ENCODE measurements at regions not wholly inside any gene's neighbourhood (a gene's known extent, or its start where the extent isn't known, plus 50 kb on each side); places are given as distances from the start of the nearest gene placed in this dataset.
A peak's percentile ranks its signal among the peaks of the same experiment; 100 is the strongest.

DNA sequence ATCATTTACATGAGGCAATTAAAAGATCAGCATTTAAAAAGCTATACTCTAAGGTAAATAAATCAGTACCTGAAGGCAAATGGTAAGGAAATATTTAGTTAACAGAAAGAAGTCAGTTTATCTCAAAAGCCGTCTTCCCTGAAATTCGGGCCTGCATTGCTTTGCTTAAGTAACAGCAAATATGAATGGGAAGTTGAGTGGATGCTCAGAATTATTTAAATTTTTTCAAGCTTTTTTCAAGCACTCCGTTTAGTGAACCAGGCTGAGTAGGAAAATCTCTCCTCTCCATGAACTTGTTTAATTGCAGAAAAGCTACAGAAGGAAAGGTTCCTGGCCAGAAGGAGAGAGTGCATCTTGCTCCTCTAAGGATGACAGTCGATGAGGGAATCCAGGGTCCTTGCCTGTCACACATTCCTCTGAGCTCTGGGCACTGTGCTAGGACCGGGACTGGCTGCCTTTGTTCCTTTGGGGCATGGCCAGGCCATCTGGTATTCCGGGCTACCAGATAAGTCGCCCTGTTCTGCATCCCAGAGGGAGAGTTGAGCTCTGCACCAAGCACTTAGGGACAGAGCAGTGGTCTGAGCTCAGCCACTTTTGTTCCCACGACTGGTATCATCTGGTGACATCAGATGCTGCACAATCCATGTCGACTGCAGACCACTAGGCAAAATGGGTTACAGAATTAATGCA lies 77.6 kb downstream of the RIN2 start:
- Histone ChIP-seq H2BK120ac (ENCODE audit: low read depth, low read length) (no peak overlapping the region), H2BK15ac (ENCODE audit: low read length) (no peak overlapping the region), H3K18ac (ENCODE audit: low read length) (no peak overlapping the region), H3K79me1 (ENCODE audit: low read depth, low read length) (no peaks in the 10 kb centered on the region), H3K23ac (ENCODE audit: low read depth, low read length, poor library complexity) (peak overlapping the region; percentile 81), H2AFZ (ENCODE audit: low read length) (no peak overlapping the region), H3K4me1 (ENCODE audit: control insufficient read depth in 2 of 2, insufficient read depth in 1 of 2, low read depth in 1 of 2, low read length in 2 of 2) (peaks cover 2 to 5% of the 10 kb centered on the region in 2 donors), H2BK5ac (ENCODE audit: low read length) (no peak overlapping the region), H4K91ac (ENCODE audit: low read depth, low read length, poor library complexity) (no peak overlapping the region), H3K4me3 (ENCODE audit: low read length in 2 of 2) (no peak overlapping the region), H3K9me3 (replicated peaks in 1 of 2; ENCODE audit: control insufficient read depth in 2 of 2, insufficient read depth in 1 of 2, low read depth in 1 of 2, low read length in 2 of 2) (no peaks in the 10 kb centered on the region), H3K36me3 (replicated peaks in 1 of 2; ENCODE audit: control insufficient read depth in 2 of 2, insufficient read depth in 2 of 2, low read length in 2 of 2) (no peaks in the 10 kb centered on the region), H4K8ac (ENCODE audit: low read depth, low read length) (no peak overlapping the region), H2BK12ac (ENCODE audit: low read length) (no peak overlapping the region), H2AK5ac (ENCODE audit: low read depth, low read length) (no peak overlapping the region), H3K4ac (ENCODE audit: low read length) (no peak overlapping the region), H3K9ac (ENCODE audit: low read depth, low read length, poor library complexity) (no peak overlapping the region), H3K4me2 (ENCODE audit: insufficient read depth, low read length, poor library complexity, severe bottlenecking) (no peak overlapping the region), H3K27me3 (ENCODE audit: control insufficient read depth in 3 of 3, insufficient read depth in 3 of 3, low read depth in 1 of 3, low read length in 3 of 3) (no peaks in the 10 kb centered on the region), H3K27ac (replicated peaks; ENCODE audit: low read length) (no peak overlapping the region), H3K14ac (ENCODE audit: low read length) (no peak overlapping the region)
- no CpG with 5 or more reads among the region's 9 CpGs for WGBS, 2 donors (ENCODE audit: extremely low coverage in 2 of 2, insufficient read length in 2 of 2, insufficient replicate concordance in 1 of 2)
- no peak for DNase-seq (ENCODE audit: low spot score)

- Histone ChIP-seq H3K36me3 (replicated peaks in 1 of 2; ENCODE audit: control insufficient read depth in 2 of 2, insufficient read depth in 2 of 2, low read length in 2 of 2) (no peaks in the 10 kb centered on the region), H2AK5ac (ENCODE audit: low read depth, low read length) (no peak overlapping the region), H3K9ac (ENCODE audit: low read depth, low read length, poor library complexity) (no peak overlapping the region), H2BK5ac (ENCODE audit: low read length) (peak overlapping the region; percentile 32), H3K18ac (ENCODE audit: low read length) (peak overlapping the region; percentile 57), H3K4me3 (ENCODE audit: low read length in 2 of 2) (no peak overlapping the region), H3K14ac (ENCODE audit: low read length) (peak overlapping the region; percentile 21), H3K79me1 (ENCODE audit: low read depth, low read length) (no peaks in the 10 kb centered on the region), H3K27me3 (ENCODE audit: control insufficient read depth in 3 of 3, insufficient read depth in 3 of 3, low read depth in 1 of 3, low read length in 3 of 3) (no peaks in the 10 kb centered on the region), H2BK12ac (ENCODE audit: low read length) (no peak overlapping the region), H3K4me2 (ENCODE audit: insufficient read depth, low read length, poor library complexity, severe bottlenecking) (no peak overlapping the region), H2AFZ (ENCODE audit: low read length) (no peak overlapping the region), H2BK15ac (ENCODE audit: low read length) (no peak overlapping the region), H4K8ac (ENCODE audit: low read depth, low read length) (no peak overlapping the region), H4K91ac (ENCODE audit: low read depth, low read length, poor library complexity) (no peak overlapping the region), H2BK120ac (ENCODE audit: low read depth, low read length) (no peak overlapping the region), H3K9me3 (replicated peaks in 1 of 2; ENCODE audit: control insufficient read depth in 2 of 2, insufficient read depth in 1 of 2, low read depth in 1 of 2, low read length in 2 of 2) (no peaks in the 10 kb centered on the region), H3K27ac (replicated peaks; ENCODE audit: low read length) (no peak overlapping the region), H3K4me1 (ENCODE audit: control insufficient read depth in 2 of 2, insufficient read depth in 1 of 2, low read depth in 1 of 2, low read length in 2 of 2) (peaks cover 2 to 5% of the 10 kb centered on the region in 2 donors), H3K23ac (ENCODE audit: low read depth, low read length, poor library complexity) (no peak overlapping the region), H3K4ac (ENCODE audit: low read length) (no peak overlapping the region)
- no CpG with 5 or more reads among the region's 5 CpGs for WGBS, 2 donors (ENCODE audit: extremely low coverage in 2 of 2, insufficient read length in 2 of 2, insufficient replicate concordance in 1 of 2)
- DNase-seq (ENCODE audit: low spot score): no peak
Observed at GRCh38 chr20:19838468-19838867, 80.4 kb downstream of the RIN2 start.

DNA sequence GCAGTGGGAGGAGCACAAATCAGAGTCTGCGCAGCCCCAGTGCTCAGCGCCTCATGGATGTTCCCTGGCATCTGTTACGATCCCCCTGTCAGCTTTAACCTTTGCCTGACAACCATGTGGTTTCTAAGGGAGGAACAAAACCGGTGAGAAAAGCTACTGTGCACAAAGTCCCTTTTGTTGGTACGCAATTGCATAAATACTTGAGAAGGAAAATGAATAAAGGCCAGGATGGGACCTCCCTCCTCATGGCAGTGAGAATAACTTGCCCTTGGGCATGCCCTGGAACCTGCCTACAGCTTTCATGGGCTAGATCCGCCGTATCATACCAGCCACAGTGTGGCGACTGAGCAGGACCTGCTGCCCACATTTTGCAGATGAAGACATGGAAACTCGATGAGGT lies 81.0 kb downstream of the RIN2 start:
- Histone ChIP-seq H3K4ac (ENCODE audit: low read length) (no peak overlapping the region), H3K23ac (ENCODE audit: low read depth, low read length, poor library complexity) (no peak overlapping the region), H3K4me2 (ENCODE audit: insufficient read depth, low read length, poor library complexity, severe bottlenecking) (no peak overlapping the region), H3K9me3 (replicated peaks in 1 of 2; ENCODE audit: control insufficient read depth in 2 of 2, insufficient read depth in 1 of 2, low read depth in 1 of 2, low read length in 2 of 2) (no peaks in the 10 kb centered on the region), H4K91ac (ENCODE audit: low read depth, low read length, poor library complexity) (no peak overlapping the region), H3K4me1 (ENCODE audit: control insufficient read depth in 2 of 2, insufficient read depth in 1 of 2, low read depth in 1 of 2, low read length in 2 of 2) (peaks cover 2 to 5% of the 10 kb centered on the region in 2 donors), H3K4me3 (ENCODE audit: low read length in 2 of 2) (no peak overlapping the region), H2BK15ac (ENCODE audit: low read length) (no peak overlapping the region), H2BK120ac (ENCODE audit: low read depth, low read length) (no peak overlapping the region), H2AFZ (ENCODE audit: low read length) (no peak overlapping the region), H2AK5ac (ENCODE audit: low read depth, low read length) (peak overlapping the region; percentile 9), H3K18ac (ENCODE audit: low read length) (peak overlapping the region; percentile 23), H3K36me3 (replicated peaks in 1 of 2; ENCODE audit: control insufficient read depth in 2 of 2, insufficient read depth in 2 of 2, low read length in 2 of 2) (no peaks in the 10 kb centered on the region), H2BK12ac (ENCODE audit: low read length) (no peak overlapping the region), H3K27me3 (ENCODE audit: control insufficient read depth in 3 of 3, insufficient read depth in 3 of 3, low read depth in 1 of 3, low read length in 3 of 3) (no peaks in the 10 kb centered on the region), H3K79me1 (ENCODE audit: low read depth, low read length) (no peaks in the 10 kb centered on the region), H2BK5ac (ENCODE audit: low read length) (peak overlapping the region; percentile 32), H3K14ac (ENCODE audit: low read length) (no peak overlapping the region), H3K27ac (replicated peaks; ENCODE audit: low read length) (no peak overlapping the region), H4K8ac (ENCODE audit: low read depth, low read length) (no peak overlapping the region), H3K9ac (ENCODE audit: low read depth, low read length, poor library complexity) (no peak overlapping the region)
- no peak for DNase-seq (ENCODE audit: low spot score)
- WGBS, 2 donors (ENCODE audit: extremely low coverage in 2 of 2, insufficient read length in 2 of 2, insufficient replicate concordance in 1 of 2): no CpG with 5 or more reads among the region's 9 CpGs

GRCh38 chr20:19840111-19840710 lies 82.2 kb downstream of the RIN2 start:
- Histone ChIP-seq H3K4me2 (ENCODE audit: insufficient read depth, low read length, poor library complexity, severe bottlenecking) (no peak overlapping the region), H2BK5ac (ENCODE audit: low read length) (no peak overlapping the region), H3K79me1 (ENCODE audit: low read depth, low read length) (no peaks in the 10 kb centered on the region), H3K4me1 (ENCODE audit: control insufficient read depth in 2 of 2, insufficient read depth in 1 of 2, low read depth in 1 of 2, low read length in 2 of 2) (peaks cover 2 to 3% of the 10 kb centered on the region in 2 donors), H3K9ac (ENCODE audit: low read depth, low read length, poor library complexity) (no peak overlapping the region), H2AK5ac (ENCODE audit: low read depth, low read length) (no peak overlapping the region), H3K23ac (ENCODE audit: low read depth, low read length, poor library complexity) (no peak overlapping the region), H3K36me3 (replicated peaks in 1 of 2; ENCODE audit: control insufficient read depth in 2 of 2, insufficient read depth in 2 of 2, low read length in 2 of 2) (no peaks in the 10 kb centered on the region), H2BK120ac (ENCODE audit: low read depth, low read length) (no peak overlapping the region), H3K27me3 (ENCODE audit: control insufficient read depth in 3 of 3, insufficient read depth in 3 of 3, low read depth in 1 of 3, low read length in 3 of 3) (no peaks in the 10 kb centered on the region), H4K8ac (ENCODE audit: low read depth, low read length) (no peak overlapping the region), H3K4me3 (ENCODE audit: low read length in 2 of 2) (no peak overlapping the region), H2AFZ (ENCODE audit: low read length) (no peak overlapping the region), H3K9me3 (replicated peaks in 1 of 2; ENCODE audit: control insufficient read depth in 2 of 2, insufficient read depth in 1 of 2, low read depth in 1 of 2, low read length in 2 of 2) (no peaks in the 10 kb centered on the region), H4K91ac (ENCODE audit: low read depth, low read length, poor library complexity) (no peak overlapping the region), H3K18ac (ENCODE audit: low read length) (no peak overlapping the region), H3K14ac (ENCODE audit: low read length) (no peak overlapping the region), H2BK15ac (ENCODE audit: low read length) (no peak overlapping the region), H3K4ac (ENCODE audit: low read length) (no peak overlapping the region), H3K27ac (replicated peaks; ENCODE audit: low read length) (no peak overlapping the region), H2BK12ac (ENCODE audit: low read length) (no peak overlapping the region)
- WGBS, 2 donors (ENCODE audit: extremely low coverage in 2 of 2, insufficient read length in 2 of 2, insufficient replicate concordance in 1 of 2): no CpG with 5 or more reads among the region's 7 CpGs
- DNase-seq (ENCODE audit: low spot score): no peak

All from neuronal stem cell (in vitro differentiated cells).